ENCODE measurements at regions not wholly inside any gene's neighbourhood (a gene's known extent, or its start where the extent isn't known, plus 50 kb on each side); places are given as distances from the start of the nearest gene placed in this dataset.

- Histone ChIP-seq H3K27ac (no peak overlapping the region), H3K27me3 (no peaks in the 10 kb centered on the region), H3K9me3 (no peaks in the 10 kb centered on the region), H3K4me1 (no peaks in the 10 kb centered on the region), H3K36me3 (no peaks in the 10 kb centered on the region), H3K4me3 (no peak overlapping the region)
- intact Hi-C loops (cut with DNase I; ENCODE audit: low total_unique reads) (no loop called here), in situ Hi-C loops (cut with MboI; ENCODE audit: low sequenced_read_pairs in 4 of 4) (no loop called here)
- TF ChIP-seq, protein P1, sequence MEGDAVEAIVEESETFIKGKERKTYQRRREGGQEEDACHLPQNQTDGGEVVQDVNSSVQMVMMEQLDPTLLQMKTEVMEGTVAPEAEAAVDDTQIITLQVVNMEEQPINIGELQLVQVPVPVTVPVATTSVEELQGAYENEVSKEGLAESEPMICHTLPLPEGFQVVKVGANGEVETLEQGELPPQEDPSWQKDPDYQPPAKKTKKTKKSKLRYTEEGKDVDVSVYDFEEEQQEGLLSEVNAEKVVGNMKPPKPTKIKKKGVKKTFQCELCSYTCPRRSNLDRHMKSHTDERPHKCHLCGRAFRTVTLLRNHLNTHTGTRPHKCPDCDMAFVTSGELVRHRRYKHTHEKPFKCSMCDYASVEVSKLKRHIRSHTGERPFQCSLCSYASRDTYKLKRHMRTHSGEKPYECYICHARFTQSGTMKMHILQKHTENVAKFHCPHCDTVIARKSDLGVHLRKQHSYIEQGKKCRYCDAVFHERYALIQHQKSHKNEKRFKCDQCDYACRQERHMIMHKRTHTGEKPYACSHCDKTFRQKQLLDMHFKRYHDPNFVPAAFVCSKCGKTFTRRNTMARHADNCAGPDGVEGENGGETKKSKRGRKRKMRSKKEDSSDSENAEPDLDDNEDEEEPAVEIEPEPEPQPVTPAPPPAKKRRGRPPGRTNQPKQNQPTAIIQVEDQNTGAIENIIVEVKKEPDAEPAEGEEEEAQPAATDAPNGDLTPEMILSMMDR (IDR thresholded peaks at IDR 0.05 in 4 of 5, conservative IDR thresholded peaks at IDR 0.05 in 1 of 5), result no peak
- TF ChIP-seq POLR2A (IDR thresholded peaks at IDR 0.05), result no peak
- no peak for ATAC-seq
- no peak for DNase-seq
Observed at GRCh38 chr11:23124249-23124648, 264.0 kb upstream of the CCDC179 start.

- no peaks in the 10 kb centered on the region for H3K27me3 ChIP-seq
- H3K27ac ChIP-seq, result no peak overlapping the region
- no peaks in the 10 kb centered on the region for H3K4me1 ChIP-seq
- no peak for ATAC-seq
- no peaks in the 10 kb centered on the region for H3K9me3 ChIP-seq
- intact Hi-C loops (cut with DNase I; ENCODE audit: low total_unique reads), result no loop called here
- H3K36me3 ChIP-seq, result no peaks in the 10 kb centered on the region
- DNase-seq, result no peak
- H3K4me3 ChIP-seq, result no peak overlapping the region
- TF ChIP-seq POLR2A (IDR thresholded peaks at IDR 0.05), result no peak
- TF ChIP-seq, protein P1 (IDR thresholded peaks at IDR 0.05 in 4 of 5, conservative IDR thresholded peaks at IDR 0.05 in 1 of 5), result no peak
- in situ Hi-C loops (cut with MboI; ENCODE audit: low sequenced_read_pairs in 4 of 4), result no loop called here
Observed at GRCh38 chr11:23124996-23125395, 264.7 kb upstream of the CCDC179 start.

DNA sequence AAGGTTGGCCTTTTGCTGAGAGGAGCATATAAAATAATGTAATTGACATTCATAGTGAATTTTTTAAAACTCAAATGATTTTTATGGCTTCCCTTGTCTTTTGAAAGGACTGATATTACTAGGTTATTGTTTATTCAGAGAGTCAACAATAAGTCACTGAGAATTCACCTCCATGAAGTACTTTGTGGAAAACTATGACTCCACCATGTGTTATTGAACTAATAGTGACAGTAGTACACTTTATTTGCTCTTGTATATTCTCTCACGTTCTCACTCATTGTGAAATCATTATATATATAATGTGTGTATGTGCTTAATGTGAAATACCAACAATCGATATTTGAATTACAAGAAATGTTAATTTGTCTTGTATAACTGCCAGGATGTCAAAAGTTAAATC, 267.4 kb upstream of the CCDC179 start:
- no peak for DNase-seq
- Histone ChIP-seq H3K9me3 (no peaks in the 10 kb centered on the region), H3K4me1 (no peaks in the 10 kb centered on the region), H3K27me3 (no peaks in the 10 kb centered on the region), H3K4me3 (no peak overlapping the region), H3K36me3 (no peaks in the 10 kb centered on the region), H3K27ac (no peak overlapping the region)
- intact Hi-C loops (cut with DNase I; ENCODE audit: low total_unique reads) (no loop called here), in situ Hi-C loops (cut with MboI; ENCODE audit: low sequenced_read_pairs in 4 of 4) (no loop called here)
- TF ChIP-seq POLR2A (IDR thresholded peaks at IDR 0.05), result no peak
- TF ChIP-seq, protein P1 (IDR thresholded peaks at IDR 0.05 in 4 of 5, conservative IDR thresholded peaks at IDR 0.05 in 1 of 5), result no peak
- no peak for ATAC-seq

DNA sequence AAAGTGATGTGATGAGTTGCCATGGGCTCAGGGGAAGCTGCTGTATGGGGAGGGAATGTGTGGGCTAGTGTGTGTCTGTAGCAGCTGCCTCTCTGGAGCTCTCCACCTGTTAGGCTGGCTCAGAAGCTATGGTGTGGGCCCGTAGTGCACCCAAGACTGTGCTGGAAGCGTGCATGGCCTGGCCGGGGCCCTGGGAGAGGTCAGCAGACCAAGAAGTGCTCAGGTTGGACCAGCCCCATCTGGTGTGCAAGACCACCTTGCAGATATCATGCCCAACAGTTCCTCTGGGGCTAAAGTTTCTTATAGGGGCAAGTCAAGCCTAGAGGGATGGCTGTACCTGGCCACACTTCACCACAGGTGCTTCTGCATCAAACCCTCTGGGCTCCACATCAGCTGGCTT, 274.4 kb upstream of the CCDC179 start:
- H3K9me3 ChIP-seq, result no peaks in the 10 kb centered on the region
- TF ChIP-seq, protein P1 (IDR thresholded peaks at IDR 0.05 in 4 of 5, conservative IDR thresholded peaks at IDR 0.05 in 1 of 5), result no peak
- no peak for TF ChIP-seq POLR2A (IDR thresholded peaks at IDR 0.05)
- in situ Hi-C loops (cut with MboI; ENCODE audit: low sequenced_read_pairs in 4 of 4) (no loop called here), intact Hi-C loops (cut with DNase I; ENCODE audit: low total_unique reads) (no loop called here)
- no peaks in the 10 kb centered on the region for H3K4me1 ChIP-seq
- no peaks in the 10 kb centered on the region for H3K36me3 ChIP-seq
- no peak overlapping the region for H3K4me3 ChIP-seq
- no peak overlapping the region for H3K27ac ChIP-seq
- DNase-seq (no peak), ATAC-seq (no peak)
- no peaks in the 10 kb centered on the region for H3K27me3 ChIP-seq

- Histone ChIP-seq H3K27me3 (no peaks in the 10 kb centered on the region), H3K4me1 (no peaks in the 10 kb centered on the region), H3K9me3 (no peaks in the 10 kb centered on the region), H3K36me3 (no peaks in the 10 kb centered on the region), H3K27ac (no peak overlapping the region), H3K4me3 (no peak overlapping the region)
- intact Hi-C loops (cut with DNase I; ENCODE audit: low total_unique reads) (no loop called here), in situ Hi-C loops (cut with MboI; ENCODE audit: low sequenced_read_pairs in 4 of 4) (no loop called here)
- no peak for TF ChIP-seq POLR2A (IDR thresholded peaks at IDR 0.05)
- TF ChIP-seq, protein P1 (IDR thresholded peaks at IDR 0.05 in 4 of 5, conservative IDR thresholded peaks at IDR 0.05 in 1 of 5), result no peak
- no peak for ATAC-seq
- DNase-seq, result no peak
Observed at GRCh38 chr11:23138761-23139160, 278.5 kb upstream of the CCDC179 start.
